NOMO-1 treated with DMSO at 0.1 percent for 48 hours (cell line): ENCODE measurements at regions not wholly inside any gene's neighbourhood (a gene's known extent, or its start where the extent isn't known, plus 50 kb on each side); places are given as distances from the start of the nearest gene placed in this dataset.
"Not testable (repeated sequence)": the region's sequence is repeated elsewhere in the genome, so short reads cannot be mapped to it uniquely, and the experiment has no call there.

ENCODE experiments used
- DNase-seq: peaks from one replicate; lab custom pipeline; 2025; ENCODE audit not compliant: unreplicated experiment; lab: John Stamatoyannopoulos, UW

DNA sequence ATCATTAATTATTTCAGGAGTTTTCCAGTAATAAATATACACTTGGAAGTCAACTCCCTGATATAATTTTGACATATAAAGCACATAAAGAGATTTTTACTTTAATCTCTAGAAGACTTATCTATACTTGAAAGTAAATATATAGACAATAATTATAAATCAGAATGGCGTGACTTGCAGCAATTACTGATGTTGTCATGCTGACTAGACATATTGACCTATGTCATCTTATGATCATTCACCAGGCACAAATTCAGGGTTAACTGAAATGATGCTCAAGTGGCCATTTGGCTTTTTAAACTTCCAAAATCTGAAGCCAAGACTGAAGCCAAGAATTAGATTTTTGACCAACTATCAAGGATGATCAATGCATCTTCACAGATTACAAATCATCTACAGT, 192.2 kb downstream of the MCHR2 start:
- DNase-seq = no peak

DNA sequence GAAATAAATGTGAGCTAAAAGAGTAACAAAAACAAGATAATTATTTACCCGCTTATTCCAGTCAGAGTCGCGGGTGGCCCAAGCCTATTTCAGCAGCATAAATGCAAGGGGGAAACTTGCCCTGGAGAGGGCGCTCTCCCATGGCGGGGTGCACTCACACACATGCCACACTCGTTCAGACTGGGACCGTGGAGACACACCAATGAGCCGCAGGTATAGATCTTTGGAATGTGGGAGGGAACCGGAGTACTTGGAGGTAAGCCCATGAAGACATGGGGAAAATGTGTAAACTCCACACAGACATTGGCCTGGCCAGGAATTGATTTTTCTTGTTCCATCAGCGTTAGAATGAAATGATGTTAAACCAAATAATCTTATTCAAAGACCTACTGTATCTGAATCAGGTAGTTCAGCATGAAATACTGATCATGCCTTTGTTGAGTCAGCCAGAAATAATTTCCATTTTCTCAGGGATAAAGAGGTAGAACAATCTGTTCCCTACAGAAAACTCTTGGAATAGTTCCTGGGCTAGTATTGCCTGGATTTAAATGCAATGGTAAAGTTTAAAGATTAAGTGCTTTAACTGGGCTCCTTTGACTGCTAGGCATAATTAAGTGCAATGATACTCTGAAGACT, 191.5 kb downstream of the MCHR2 start:
- no peak for DNase-seq

DNA sequence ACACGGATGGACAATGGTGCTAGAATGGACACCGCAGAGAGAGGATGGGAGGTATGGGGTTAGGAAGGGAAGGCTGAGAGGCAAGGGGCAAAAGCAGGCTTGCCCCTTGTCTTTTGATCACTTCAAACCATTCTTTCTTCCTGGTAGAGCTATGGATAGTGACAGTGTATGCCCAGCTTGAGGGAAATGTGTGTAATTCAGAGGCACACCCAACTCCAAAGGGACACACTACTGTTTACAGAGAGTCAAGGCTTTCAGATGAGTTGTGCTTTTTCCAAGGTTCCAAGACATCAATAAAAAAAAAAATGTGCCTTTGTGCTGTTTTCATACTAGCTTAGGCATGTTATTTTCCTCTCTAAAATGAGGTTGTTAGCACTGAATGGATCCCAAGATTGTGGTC, 185.0 kb downstream of the MCHR2 start:
- no peak for DNase-seq

GRCh38 chr6:99810295-99810694, 183.7 kb downstream of the MCHR2 start:
- DNase-seq = no peak

GRCh38 chr6:99810942-99811620, 182.9 kb downstream of the MCHR2 start:
- DNase-seq = no peak

GRCh38 chr6:99811636-99812035, 182.4 kb downstream of the MCHR2 start:
- DNase-seq = no peak

GRCh38 chr6:99813565-99813964, 180.5 kb downstream of the MCHR2 start:
- no peak for DNase-seq

DNA sequence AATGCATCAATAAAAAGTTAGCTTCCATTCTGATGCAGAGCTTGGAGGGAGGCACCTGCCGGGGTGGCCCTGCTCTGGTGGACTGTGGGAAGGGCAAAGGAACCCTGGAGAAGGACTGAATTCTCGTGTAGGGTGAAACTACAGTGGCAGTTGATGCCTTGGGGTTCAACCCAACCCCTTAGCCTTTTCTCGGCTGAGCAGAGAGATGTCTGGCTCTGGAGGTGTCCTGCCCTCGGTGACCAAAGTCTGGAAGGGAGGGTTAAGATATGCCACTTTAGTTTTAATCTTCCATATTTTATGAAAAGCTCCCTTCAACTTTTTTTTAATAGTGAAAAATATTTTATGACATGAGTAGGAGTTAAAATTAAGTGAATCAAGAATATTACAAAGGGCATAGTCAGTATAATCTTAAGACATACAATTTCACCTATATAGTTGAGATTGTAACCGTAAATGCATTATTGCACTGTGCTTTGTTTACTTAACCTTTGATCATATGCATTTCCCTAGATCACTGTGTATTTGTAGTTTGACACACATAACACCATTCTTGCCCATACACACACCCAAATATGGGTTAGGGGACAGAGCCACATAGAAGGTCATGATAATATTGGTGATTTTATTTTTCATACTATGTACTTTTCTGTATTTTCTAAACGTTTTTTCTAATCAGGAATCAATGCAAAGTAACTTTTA, 179.6 kb downstream of the MCHR2 start:
- DNase-seq = no peak

DNA sequence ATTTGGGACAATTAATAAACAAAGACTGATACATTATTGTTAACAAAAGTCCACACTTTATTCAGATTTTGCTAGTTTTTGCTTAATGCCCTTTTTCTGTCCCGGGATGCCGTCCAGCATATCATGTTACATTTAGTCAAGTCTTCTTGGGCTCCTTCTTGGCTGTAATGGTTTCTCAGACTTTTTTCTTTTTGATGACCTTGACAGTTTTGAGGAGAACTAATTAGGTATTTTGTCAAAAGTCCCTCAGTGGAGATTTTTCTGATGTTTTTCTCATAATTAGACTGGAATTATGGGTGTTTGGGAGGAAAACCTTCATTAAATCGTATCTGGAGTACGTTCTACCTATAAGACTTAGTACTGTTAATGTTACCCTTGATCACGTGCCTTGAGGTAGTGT, 177.2 kb downstream of the MCHR2 start:
- no peak for DNase-seq

GRCh38 chr6:99818161-99818560, 175.9 kb downstream of the MCHR2 start:
- no peak for DNase-seq

DNA sequence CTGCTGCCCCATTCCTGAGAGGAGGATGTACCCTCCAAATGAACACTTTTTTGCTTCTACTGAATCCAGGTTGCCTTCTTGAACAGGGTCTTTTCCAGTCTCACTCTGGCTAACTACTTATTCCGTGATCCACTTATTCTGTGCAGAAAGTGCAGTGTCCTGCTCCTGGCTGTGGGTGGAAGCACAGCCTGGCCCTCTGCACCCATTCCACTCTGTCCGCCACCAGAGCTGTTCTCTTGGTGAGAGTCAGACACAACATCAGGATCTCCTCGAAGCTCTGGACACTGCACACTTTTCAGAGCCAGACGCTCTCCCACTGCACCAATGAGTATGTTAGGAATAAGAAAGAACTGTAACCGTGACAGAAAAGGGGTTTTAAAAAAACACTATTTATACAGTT, 174.2 kb downstream of the MCHR2 start:
- DNase-seq = no peak

GRCh38 chr6:99821164-99821563, 172.9 kb downstream of the MCHR2 start:
- no peak for DNase-seq

GRCh38 chr6:99822741-99823512, 171.1 kb downstream of the MCHR2 start:
- DNase-seq = no peak

DNA sequence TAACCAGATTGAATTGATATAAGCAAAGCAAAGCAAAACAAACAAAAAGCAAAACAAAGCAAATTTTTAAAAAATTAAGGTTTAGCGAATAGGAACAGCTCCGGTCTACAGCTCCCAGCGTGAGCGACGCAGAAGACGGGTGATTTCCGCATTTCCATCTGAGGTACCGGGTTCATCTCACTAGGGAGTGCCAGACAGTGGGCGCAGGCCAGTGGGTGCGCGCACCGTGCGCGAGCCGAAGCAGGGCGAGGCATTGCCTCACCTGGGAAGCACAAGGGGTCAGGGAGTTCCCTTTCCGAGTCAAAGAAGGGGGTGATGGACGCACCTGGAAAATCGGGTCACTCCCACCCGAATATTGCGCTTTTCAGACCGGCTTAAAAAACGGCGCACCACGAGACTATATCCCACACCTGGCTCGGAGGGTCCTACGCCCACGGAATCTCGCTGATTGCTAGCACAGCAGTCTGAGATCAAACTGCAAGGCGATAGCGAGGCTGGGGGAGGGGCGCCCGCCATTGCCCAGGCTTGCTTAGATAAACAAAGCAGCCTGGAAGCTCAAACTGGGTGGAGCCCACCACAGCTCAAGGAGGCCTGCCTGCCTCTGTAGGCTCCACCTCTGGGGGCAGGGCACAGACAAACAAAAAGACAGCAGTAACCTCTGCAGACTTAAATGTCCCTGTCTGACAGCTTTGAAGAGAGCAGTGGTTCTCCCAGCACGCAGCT, 170.3 kb downstream of the MCHR2 start:
- not testable (repeated sequence) for DNase-seq

DNA sequence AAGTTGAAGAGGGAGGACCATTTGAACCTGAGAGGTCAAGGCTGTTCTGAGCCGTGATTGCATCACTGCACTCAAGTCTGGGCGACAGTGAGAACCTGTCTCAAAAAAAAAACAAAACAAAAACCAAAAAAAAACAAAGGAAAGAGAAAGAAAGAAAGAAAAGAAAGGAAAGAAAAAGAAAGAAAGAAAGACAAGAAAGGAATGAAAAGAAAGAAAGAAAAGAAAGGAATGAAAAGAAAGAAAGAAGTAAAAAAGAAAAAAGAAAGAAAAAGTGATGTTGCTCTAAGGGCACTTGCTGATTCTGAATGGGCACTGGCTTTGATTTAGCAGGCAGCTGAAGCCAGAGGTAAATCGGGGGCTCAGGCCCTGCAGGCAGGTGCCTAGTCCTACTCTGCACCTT, 161.0 kb downstream of the MCHR2 start:
- no peak for DNase-seq

DNA sequence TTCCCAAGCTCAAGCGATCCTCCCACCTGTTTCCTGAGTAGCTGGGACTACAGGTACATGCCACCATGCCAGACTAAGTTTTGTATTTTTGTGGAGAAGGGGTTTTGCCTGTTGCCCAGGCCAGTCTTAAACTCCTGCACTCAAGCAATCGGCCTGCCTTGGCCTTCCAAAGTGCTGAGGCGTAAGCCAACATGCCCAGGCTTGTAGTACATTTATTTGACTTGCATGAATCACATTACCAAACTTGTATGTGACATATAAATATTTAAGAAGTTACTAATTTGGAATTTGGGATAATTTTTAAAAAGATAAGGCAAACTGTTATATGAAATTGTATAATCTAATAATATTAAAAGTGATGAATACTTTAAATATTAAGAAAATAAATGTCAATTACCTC, 157.6 kb downstream of the MCHR2 start:
- DNase-seq = no peak

GRCh38 chr6:99838607-99839006, 155.4 kb downstream of the MCHR2 start:
- no peak for DNase-seq

DNA sequence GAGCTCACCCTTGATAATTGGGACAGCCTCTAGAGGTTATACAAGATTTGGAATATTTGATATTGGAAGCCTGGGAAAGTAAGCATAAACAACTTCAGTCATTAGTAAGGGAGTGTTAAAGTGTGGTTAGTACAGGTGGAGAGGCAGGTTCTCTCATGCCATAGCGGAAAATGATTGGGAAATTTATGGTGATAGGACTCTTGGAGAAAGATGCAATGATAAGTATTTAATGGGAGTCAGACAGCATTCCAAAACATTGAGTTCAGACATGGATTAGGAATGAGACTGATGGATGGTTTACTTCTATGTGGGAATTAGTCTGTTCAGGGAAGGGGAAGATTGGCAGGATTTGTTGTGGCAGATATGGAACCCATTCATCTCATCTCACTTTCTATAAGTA, 152.7 kb downstream of the MCHR2 start:
- DNase-seq = no peak

DNA sequence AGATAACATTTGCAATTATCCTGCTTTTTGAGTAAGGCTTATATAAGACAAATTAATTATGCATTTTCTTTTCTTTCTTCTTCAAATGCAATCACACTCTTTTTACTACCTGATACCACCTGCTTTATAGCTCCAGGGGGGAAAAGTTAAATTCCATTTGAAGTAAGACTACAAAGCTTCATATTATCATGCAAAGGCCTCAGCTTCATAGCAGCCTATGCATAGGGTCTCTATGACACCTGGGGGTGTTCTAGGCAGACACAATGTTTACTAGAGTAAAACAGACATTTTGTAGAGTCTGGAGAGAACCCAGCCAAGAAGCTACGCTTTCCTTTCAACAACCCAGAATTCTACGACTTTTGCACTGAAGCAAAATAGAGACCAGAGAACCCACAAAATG, 148.0 kb downstream of the MCHR2 start:
- DNase-seq = no peak

DNA sequence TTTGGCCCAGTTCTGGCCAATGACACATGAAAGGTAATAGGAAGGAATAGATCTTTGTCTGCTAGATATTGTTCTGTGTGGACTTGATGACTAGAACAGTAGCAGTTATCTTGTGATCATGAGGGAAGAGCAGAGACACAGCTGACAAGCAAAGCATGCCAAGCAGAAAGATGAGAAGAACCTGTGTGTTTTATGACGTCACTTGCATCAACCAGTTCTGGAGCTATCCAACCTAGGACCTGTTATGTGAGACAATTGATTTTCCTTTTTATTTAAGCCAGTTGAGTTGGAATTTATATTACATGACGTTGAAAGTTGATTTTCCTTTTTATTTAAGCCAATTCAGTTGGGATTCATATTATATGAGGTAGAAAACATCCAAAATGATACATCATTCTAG, 143.2 kb downstream of the MCHR2 start:
- DNase-seq = no peak

GRCh38 chr6:99852031-99852430, 142.0 kb downstream of the MCHR2 start:
- no peak for DNase-seq
